Tibial nerve (tissue), 4 donors: ENCODE measurements at regions not wholly inside any gene's neighbourhood (a gene's known extent, or its start where the extent isn't known, plus 50 kb on each side); places are given as distances from the start of the nearest gene placed in this dataset.

ENCODE experiments used
- CTCF ChIP-seq, 5 experiments: fragments of 200-600 bp in 3 of 5; fragments of 450-650 bp in 2 of 5; sonication (generic) in 3 of 5; IDR thresholded peaks; one replicate each; pipeline ENCODE4 v1.5.1; 2016 to 2019; ENCODE audit warnings: antibody characterized with exemption in 5 of 5, mild to moderate bottlenecking in 3 of 5, moderate library complexity in 2 of 5
- EP300 ChIP-seq, 2 donors: sonication (generic); formaldehyde crosslinking; IDR thresholded peaks; one replicate each; pipeline ENCODE4 v1.6.1; 2017; ENCODE audit warnings: antibody characterized with exemption in 2 of 2, mild to moderate bottlenecking in 1 of 2
- POLR2A ChIP-seq, 2 donors: fragments of 450-650 bp; IDR thresholded peaks; one replicate each; pipeline ENCODE4 v1.6.1; 2017; ENCODE audit warnings: antibody characterized with exemption in 2 of 2, mild to moderate bottlenecking in 2 of 2, moderate library complexity in 2 of 2

- no peak for TF ChIP-seq CTCF (IDR thresholded peaks at IDR 0.05)
- no peak for TF ChIP-seq POLR2A (IDR thresholded peaks at IDR 0.05)
- no peak for TF ChIP-seq EP300 (IDR thresholded peaks at IDR 0.05)
Measured at GRCh38 chr2:15851076-15851693, 89.2 kb upstream of the MYCN start.
